ENCODE measurements at regions not wholly inside any gene's neighbourhood (a gene's known extent, or its start where the extent isn't known, plus 50 kb on each side); places are given as distances from the start of the nearest gene placed in this dataset.
"Not testable (repeated sequence)": the region's sequence is repeated elsewhere in the genome, so short reads cannot be mapped to it uniquely, and the experiment has no call there.

DNA sequence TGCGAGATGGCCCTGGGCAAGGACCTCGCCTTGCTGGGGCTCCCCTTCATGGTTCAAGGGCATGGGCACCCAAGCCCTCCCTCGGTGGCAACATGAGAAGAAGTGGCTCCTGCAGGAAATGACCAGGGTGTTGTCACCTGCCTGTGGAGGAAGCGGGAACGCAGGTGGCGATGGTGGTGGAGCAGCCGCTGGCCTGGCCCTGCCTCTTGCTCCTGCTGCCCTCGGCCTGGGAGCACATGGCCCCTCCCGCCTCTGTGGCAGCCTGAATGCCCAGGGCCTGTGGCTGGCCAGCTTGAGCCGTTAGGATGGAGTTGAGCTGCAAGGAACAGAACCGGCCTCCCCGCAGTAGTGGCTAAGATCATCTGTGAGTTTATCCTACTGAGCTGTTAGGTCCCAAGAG, 204.0 kb downstream of the CCT8L2 start:
- not testable (repeated sequence) for H3K4me3 ChIP-seq (ENCODE audit: low read depth, low read length)

DNA sequence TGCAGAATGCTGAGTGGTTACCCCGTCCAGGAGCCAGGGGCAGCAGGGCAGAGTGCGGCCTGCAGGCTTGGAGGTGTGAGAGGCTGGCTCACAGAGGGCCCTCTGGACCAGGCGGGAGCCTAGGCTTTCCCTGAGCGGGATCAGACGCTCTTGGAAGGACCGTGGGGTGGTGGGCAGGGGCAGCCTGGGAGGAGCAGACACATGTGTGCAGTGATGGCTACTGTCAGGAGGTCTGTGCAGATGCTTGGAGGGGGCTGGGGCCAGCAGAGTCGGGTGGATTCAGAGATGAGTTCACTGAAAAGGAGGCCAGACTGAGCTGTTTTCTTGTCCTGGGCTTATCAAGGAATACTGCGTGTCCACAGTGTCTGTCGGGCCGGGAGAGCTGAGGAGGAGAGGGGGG, 204.5 kb downstream of the CCT8L2 start:
- H3K4me3 ChIP-seq (ENCODE audit: low read depth, low read length); H3K9me3 ChIP-seq (ENCODE audit: severe bottlenecking); H3K27ac ChIP-seq; DNase-seq; H3K27me3 ChIP-seq (ENCODE audit: insufficient read depth, low read depth, severe bottlenecking); H3K36me3 ChIP-seq: not testable (repeated sequence)

More for the DNA sequence above, 204.0 kb downstream of the CCT8L2 start:
- not testable (repeated sequence) for H3K9me3 ChIP-seq (ENCODE audit: severe bottlenecking); H3K27ac ChIP-seq; H3K36me3 ChIP-seq; H3K27me3 ChIP-seq (ENCODE audit: insufficient read depth, low read depth, severe bottlenecking); DNase-seq

DNA sequence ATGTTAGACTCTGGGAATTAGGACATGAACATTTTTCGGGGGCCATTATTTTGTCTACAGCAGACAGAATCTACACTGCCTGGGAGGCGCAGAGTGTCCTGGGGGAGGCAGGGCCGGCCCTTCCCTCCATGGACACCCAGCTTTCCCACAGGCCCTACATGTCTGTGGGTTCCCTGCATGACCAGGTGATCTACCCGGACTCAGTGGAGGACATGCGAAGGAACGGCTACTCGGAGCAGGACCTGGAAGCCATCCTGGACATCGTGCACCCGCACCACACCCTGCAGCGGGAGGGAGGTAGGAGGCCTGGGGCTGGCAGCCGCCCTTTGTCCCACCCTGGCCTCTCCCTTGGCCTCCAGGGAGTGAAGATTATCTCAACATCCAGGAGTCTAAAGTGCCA, 205.1 kb downstream of the CCT8L2 start:
- not testable (repeated sequence) for H3K9me3 ChIP-seq (ENCODE audit: severe bottlenecking); H3K27me3 ChIP-seq (ENCODE audit: insufficient read depth, low read depth, severe bottlenecking); H3K4me3 ChIP-seq (ENCODE audit: low read depth, low read length); H3K27ac ChIP-seq; H3K36me3 ChIP-seq; DNase-seq

DNA sequence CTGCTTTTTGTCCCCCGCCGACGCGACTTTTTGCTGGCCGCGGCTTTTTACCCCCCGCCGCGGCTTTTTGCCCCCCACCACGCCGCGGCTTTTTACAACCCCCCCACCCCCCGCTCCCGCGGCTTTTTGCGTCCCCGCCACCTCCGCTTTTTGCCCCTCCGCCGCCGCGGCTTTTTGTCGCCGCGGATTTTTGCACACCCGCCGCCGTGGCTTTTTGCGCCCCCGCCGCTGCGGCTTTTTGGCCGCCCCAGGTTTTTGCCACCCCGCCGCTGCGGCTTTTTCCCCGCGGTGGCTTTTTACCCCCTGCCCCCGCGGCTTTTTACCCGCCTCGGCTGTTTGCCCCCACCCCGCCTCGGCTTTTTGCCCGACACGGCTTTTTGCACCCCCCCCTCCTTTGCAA, 205.5 kb downstream of the CCT8L2 start:
- Histone ChIP-seq H3K27me3 (ENCODE audit: insufficient read depth, low read depth, severe bottlenecking) (peaks cover 6% of the 10 kb centered on the region), H3K36me3 (no peaks in the 10 kb centered on the region), H3K4me3 (ENCODE audit: low read depth, low read length) (no peak overlapping the region), H3K9me3 (ENCODE audit: severe bottlenecking) (no peaks in the 10 kb centered on the region), H3K27ac (no peak overlapping the region)
- no peak for DNase-seq
- TF ChIP-seq, protein P1, sequence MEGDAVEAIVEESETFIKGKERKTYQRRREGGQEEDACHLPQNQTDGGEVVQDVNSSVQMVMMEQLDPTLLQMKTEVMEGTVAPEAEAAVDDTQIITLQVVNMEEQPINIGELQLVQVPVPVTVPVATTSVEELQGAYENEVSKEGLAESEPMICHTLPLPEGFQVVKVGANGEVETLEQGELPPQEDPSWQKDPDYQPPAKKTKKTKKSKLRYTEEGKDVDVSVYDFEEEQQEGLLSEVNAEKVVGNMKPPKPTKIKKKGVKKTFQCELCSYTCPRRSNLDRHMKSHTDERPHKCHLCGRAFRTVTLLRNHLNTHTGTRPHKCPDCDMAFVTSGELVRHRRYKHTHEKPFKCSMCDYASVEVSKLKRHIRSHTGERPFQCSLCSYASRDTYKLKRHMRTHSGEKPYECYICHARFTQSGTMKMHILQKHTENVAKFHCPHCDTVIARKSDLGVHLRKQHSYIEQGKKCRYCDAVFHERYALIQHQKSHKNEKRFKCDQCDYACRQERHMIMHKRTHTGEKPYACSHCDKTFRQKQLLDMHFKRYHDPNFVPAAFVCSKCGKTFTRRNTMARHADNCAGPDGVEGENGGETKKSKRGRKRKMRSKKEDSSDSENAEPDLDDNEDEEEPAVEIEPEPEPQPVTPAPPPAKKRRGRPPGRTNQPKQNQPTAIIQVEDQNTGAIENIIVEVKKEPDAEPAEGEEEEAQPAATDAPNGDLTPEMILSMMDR (IDR thresholded peaks at IDR 0.05; ENCODE audit: low read depth, low read length): no peak

DNA sequence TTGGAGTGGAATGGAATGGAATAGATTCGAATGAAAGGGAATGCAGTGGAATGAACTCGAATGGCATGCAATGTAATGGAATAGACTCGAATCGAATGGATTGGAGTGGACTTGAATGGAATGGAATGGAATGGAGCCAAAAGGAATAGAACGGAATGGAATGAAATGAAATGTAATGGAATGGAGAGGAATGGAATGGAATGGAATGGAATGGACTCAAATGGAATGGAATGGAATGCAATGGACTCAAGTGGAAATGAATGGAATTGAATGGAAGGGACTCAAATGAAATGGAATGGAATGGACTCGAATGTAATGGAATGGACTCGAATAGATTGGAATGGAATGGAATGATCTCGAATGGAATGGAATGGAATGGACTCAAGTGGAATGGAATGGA, 231.3 kb downstream of the CCT8L2 start:
- not testable (repeated sequence) for H3K4me3 ChIP-seq (ENCODE audit: low read depth, low read length); DNase-seq; H3K36me3 ChIP-seq; H3K27ac ChIP-seq; H3K27me3 ChIP-seq (ENCODE audit: insufficient read depth, low read depth, severe bottlenecking); H3K9me3 ChIP-seq (ENCODE audit: severe bottlenecking)

DNA sequence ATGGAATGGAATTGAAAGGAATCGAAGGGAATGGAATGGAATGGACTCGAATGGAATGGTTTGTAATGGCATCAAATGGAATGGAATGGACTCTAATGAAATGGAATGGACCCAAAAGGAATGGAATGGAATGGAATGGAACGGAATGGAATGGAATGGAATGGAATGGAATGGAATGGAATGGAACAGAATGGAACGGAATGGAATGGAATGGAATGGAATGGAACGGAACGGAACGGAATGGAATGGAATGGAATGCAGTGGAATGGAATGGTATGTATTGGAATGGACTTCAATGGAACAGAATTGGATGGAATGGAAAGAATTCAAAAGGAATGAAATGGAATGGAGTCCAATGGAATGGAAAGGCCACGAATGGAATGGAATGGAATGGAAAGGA, 240.0 kb downstream of the CCT8L2 start:
- not testable (repeated sequence) for H3K36me3 ChIP-seq; H3K27ac ChIP-seq; DNase-seq; H3K4me3 ChIP-seq (ENCODE audit: low read depth, low read length); H3K27me3 ChIP-seq (ENCODE audit: insufficient read depth, low read depth, severe bottlenecking); H3K9me3 ChIP-seq (ENCODE audit: severe bottlenecking)

DNA sequence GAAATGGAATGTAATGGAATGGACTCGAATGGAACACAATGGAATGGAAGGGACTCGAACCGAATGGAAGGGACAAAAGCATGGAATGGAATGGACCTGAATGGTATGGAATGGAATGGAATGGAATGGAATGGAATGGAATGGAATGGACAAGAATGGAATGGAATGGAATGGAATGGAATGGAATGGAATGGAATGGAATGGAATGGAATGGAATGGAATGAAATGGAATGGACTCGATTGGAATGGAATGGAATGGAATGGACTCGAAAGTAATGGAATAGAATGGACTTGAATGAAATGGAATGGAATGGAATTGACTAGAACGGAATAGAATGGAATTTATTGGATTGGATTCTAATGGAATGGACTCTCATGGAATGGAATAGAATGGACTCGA, 245.5 kb downstream of the CCT8L2 start:
- H3K9me3 ChIP-seq (ENCODE audit: severe bottlenecking); DNase-seq; H3K4me3 ChIP-seq (ENCODE audit: low read depth, low read length); H3K36me3 ChIP-seq; H3K27ac ChIP-seq; H3K27me3 ChIP-seq (ENCODE audit: insufficient read depth, low read depth, severe bottlenecking): not testable (repeated sequence)

DNA sequence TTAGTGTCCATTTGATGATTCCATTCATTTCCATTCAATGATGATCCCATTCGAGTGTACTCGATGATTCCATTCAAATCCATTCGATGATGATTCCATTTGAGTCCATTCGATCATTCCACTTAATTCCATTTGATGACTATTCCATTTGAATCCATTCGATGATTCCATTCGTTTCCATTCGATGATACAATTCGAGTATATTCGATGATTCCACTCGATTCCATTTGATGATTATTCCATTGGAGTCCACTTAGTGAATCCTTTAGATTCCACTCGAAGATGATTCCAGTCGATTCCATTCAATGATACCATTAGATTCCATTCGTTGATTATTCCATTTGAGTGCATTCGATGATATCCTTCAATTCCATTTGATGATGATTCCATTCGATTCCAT, 277.0 kb downstream of the CCT8L2 start:
- not testable (repeated sequence) for H3K27me3 ChIP-seq (ENCODE audit: insufficient read depth, low read depth, severe bottlenecking); H3K27ac ChIP-seq

More for the DNA sequence above, 277.0 kb downstream of the CCT8L2 start:
- not testable (repeated sequence) for H3K9me3 ChIP-seq (ENCODE audit: severe bottlenecking); DNase-seq; H3K4me3 ChIP-seq (ENCODE audit: low read depth, low read length); H3K36me3 ChIP-seq
